ENCODE measurements at regions not wholly inside any gene's neighbourhood (a gene's known extent, or its start where the extent isn't known, plus 50 kb on each side); places are given as distances from the start of the nearest gene placed in this dataset.

DNA sequence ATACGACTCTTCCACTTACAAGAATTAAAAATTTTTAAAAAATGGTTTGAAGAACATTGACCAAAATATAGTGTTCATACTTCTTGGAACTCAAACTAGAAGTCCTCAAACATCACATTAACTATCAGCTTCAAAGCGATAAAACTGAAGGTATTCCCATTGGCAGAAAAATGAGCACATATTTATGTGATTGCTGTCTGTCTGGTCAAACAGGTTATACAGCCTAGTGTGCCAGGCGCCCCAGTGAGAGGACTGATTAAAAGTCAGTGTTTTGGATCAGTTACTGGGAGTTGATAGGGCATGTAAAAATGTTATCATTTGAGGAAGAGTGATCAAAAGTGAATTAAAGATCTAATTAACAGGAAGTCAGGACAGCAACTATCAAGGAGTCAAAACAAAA is 738.8 kb downstream of the HDGFL1 start:
- TF ChIP-seq JUN (CRISPR knock-in tag; IDR thresholded peaks at IDR 0.05) (no peak), ZNF423 (CRISPR knock-in tag; IDR thresholded peaks at IDR 0.05) (no peak), NR1H2 (CRISPR knock-in tag; IDR thresholded peaks at IDR 0.05) (no peak), FOXK1 (CRISPR knock-in tag; IDR thresholded peaks at IDR 0.05) (no peak), PRRX2 (CRISPR knock-in tag; IDR thresholded peaks at IDR 0.05) (no peak), HMGA2 (CRISPR knock-in tag; IDR thresholded peaks at IDR 0.05) (no peak), NR3C1 (CRISPR knock-in tag; conservative IDR thresholded peaks at IDR 0.05; ENCODE audit: low read depth) (no peak), ETV6 (CRISPR knock-in tag; IDR thresholded peaks at IDR 0.05) (no peak), GRHL2 (CRISPR knock-in tag; IDR thresholded peaks at IDR 0.05; ENCODE audit: insufficient replicate concordance, severe bottlenecking) (no peak), JAZF1 (CRISPR knock-in tag; IDR thresholded peaks at IDR 0.05) (no peak), ELF4 (CRISPR knock-in tag; IDR thresholded peaks at IDR 0.05; ENCODE audit: low read depth) (no peak), SMAD3 (CRISPR knock-in tag; IDR thresholded peaks at IDR 0.05; ENCODE audit: borderline replicate concordance) (no peak), NFATC4 (CRISPR knock-in tag; IDR thresholded peaks at IDR 0.05) (no peak)
- TF ChIP-seq, protein P1, sequence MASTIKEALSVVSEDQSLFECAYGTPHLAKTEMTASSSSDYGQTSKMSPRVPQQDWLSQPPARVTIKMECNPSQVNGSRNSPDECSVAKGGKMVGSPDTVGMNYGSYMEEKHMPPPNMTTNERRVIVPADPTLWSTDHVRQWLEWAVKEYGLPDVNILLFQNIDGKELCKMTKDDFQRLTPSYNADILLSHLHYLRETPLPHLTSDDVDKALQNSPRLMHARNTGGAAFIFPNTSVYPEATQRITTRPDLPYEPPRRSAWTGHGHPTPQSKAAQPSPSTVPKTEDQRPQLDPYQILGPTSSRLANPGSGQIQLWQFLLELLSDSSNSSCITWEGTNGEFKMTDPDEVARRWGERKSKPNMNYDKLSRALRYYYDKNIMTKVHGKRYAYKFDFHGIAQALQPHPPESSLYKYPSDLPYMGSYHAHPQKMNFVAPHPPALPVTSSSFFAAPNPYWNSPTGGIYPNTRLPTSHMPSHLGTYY (CRISPR knock-in tag; IDR thresholded peaks at IDR 0.05), result no peak
- TF ChIP-seq, protein P2, sequence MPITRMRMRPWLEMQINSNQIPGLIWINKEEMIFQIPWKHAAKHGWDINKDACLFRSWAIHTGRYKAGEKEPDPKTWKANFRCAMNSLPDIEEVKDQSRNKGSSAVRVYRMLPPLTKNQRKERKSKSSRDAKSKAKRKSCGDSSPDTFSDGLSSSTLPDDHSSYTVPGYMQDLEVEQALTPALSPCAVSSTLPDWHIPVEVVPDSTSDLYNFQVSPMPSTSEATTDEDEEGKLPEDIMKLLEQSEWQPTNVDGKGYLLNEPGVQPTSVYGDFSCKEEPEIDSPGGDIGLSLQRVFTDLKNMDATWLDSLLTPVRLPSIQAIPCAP (CRISPR knock-in tag; IDR thresholded peaks at IDR 0.05), result no peak
- TF ChIP-seq, protein P3, sequence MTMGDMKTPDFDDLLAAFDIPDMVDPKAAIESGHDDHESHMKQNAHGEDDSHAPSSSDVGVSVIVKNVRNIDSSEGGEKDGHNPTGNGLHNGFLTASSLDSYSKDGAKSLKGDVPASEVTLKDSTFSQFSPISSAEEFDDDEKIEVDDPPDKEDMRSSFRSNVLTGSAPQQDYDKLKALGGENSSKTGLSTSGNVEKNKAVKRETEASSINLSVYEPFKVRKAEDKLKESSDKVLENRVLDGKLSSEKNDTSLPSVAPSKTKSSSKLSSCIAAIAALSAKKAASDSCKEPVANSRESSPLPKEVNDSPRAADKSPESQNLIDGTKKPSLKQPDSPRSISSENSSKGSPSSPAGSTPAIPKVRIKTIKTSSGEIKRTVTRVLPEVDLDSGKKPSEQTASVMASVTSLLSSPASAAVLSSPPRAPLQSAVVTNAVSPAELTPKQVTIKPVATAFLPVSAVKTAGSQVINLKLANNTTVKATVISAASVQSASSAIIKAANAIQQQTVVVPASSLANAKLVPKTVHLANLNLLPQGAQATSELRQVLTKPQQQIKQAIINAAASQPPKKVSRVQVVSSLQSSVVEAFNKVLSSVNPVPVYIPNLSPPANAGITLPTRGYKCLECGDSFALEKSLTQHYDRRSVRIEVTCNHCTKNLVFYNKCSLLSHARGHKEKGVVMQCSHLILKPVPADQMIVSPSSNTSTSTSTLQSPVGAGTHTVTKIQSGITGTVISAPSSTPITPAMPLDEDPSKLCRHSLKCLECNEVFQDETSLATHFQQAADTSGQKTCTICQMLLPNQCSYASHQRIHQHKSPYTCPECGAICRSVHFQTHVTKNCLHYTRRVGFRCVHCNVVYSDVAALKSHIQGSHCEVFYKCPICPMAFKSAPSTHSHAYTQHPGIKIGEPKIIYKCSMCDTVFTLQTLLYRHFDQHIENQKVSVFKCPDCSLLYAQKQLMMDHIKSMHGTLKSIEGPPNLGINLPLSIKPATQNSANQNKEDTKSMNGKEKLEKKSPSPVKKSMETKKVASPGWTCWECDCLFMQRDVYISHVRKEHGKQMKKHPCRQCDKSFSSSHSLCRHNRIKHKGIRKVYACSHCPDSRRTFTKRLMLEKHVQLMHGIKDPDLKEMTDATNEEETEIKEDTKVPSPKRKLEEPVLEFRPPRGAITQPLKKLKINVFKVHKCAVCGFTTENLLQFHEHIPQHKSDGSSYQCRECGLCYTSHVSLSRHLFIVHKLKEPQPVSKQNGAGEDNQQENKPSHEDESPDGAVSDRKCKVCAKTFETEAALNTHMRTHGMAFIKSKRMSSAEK (CRISPR knock-in tag; IDR thresholded peaks at IDR 0.05; ENCODE audit: borderline replicate concordance), result no peak
- TF ChIP-seq, protein P4, sequence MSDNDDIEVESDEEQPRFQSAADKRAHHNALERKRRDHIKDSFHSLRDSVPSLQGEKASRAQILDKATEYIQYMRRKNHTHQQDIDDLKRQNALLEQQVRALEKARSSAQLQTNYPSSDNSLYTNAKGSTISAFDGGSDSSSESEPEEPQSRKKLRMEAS (CRISPR knock-in tag; IDR thresholded peaks at IDR 0.05), result no peak
- TF ChIP-seq, protein P5, sequence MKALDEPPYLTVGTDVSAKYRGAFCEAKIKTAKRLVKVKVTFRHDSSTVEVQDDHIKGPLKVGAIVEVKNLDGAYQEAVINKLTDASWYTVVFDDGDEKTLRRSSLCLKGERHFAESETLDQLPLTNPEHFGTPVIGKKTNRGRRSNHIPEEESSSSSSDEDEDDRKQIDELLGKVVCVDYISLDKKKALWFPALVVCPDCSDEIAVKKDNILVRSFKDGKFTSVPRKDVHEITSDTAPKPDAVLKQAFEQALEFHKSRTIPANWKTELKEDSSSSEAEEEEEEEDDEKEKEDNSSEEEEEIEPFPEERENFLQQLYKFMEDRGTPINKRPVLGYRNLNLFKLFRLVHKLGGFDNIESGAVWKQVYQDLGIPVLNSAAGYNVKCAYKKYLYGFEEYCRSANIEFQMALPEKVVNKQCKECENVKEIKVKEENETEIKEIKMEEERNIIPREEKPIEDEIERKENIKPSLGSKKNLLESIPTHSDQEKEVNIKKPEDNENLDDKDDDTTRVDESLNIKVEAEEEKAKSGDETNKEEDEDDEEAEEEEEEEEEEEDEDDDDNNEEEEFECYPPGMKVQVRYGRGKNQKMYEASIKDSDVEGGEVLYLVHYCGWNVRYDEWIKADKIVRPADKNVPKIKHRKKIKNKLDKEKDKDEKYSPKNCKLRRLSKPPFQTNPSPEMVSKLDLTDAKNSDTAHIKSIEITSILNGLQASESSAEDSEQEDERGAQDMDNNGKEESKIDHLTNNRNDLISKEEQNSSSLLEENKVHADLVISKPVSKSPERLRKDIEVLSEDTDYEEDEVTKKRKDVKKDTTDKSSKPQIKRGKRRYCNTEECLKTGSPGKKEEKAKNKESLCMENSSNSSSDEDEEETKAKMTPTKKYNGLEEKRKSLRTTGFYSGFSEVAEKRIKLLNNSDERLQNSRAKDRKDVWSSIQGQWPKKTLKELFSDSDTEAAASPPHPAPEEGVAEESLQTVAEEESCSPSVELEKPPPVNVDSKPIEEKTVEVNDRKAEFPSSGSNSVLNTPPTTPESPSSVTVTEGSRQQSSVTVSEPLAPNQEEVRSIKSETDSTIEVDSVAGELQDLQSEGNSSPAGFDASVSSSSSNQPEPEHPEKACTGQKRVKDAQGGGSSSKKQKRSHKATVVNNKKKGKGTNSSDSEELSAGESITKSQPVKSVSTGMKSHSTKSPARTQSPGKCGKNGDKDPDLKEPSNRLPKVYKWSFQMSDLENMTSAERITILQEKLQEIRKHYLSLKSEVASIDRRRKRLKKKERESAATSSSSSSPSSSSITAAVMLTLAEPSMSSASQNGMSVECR (CRISPR knock-in tag; IDR thresholded peaks at IDR 0.05; ENCODE audit: borderline replicate concordance), result no peak
- Mint-ChIP-seq H3K27me3 (ENCODE audit: low read depth) (no peaks in the 10 kb centered on the region; the same call in 1 of the 2 replicates), H3K4me3 (no peak overlapping the region), H3K36me3 (no peaks in the 10 kb centered on the region), H3K9me3 (peaks cover 9% of the 10 kb centered on the region), H3K27ac (no peak overlapping the region), H3K4me1 (no peaks in the 10 kb centered on the region)
- DNase-seq (ENCODE audit: low spot score) (no peak), ATAC-seq (no peak)
- ChIA-PET CTCF (no interaction called here), POLR2A (no interaction called here)
